Activated CD4-positive, alpha-beta T cell treated with anti-CD3 and anti-CD28 coated beads, Interleukin-2, amount 10 ng/mL, durations not matched to agents 7 days and 5 days (primary cell): ENCODE measurements at regions not wholly inside any gene's neighbourhood (a gene's known extent, or its start where the extent isn't known, plus 50 kb on each side); places are given as distances from the start of the nearest gene placed in this dataset.
"Not testable (repeated sequence)": the region's sequence is repeated elsewhere in the genome, so short reads cannot be mapped to it uniquely, and the experiment has no call there.

Experiments
- CTCF ChIA-PET: fragments of 350-600 bp; sonication (Branson Sonifier 250); formaldehyde crosslinking; loops from one replicate; lab custom pipeline; 2021; ENCODE audit warnings: antibody characterized with exemption; lab: Charles Lee
- POLR2A ChIA-PET: fragments of 350-600 bp; sonication (Branson Sonifier 250); formaldehyde crosslinking; loops from one replicate; lab custom pipeline; 2021; ENCODE audit warnings: antibody characterized with exemption; lab: Charles Lee
- DNase-seq: peaks from one replicate; pipeline ENCODE4 v3.0.0-alpha.2; 2020
- H3K27ac Mint-ChIP-seq: one replicate; pipeline ENCODE4 v1.8.0; 2021; ENCODE audit warnings: mild to moderate bottlenecking, moderate library complexity, mixed read lengths
- H3K27me3 Mint-ChIP-seq: one replicate; pipeline ENCODE4 v1.8.0; 2021; ENCODE audit warnings: mixed read lengths
- H3K36me3 Mint-ChIP-seq: one replicate; pipeline ENCODE4 v1.8.0; 2021; ENCODE audit warnings: low read depth, mixed read lengths
- H3K4me1 Mint-ChIP-seq: one replicate; pipeline ENCODE4 v1.8.0; 2021; ENCODE audit warnings: mixed read lengths
- H3K4me3 Mint-ChIP-seq: one replicate; pipeline ENCODE4 v1.8.0; 2021; ENCODE audit warnings: mild to moderate bottlenecking, moderate library complexity, mixed read lengths
- H3K9me3 Mint-ChIP-seq: one replicate; pipeline ENCODE4 v1.8.0; 2021; ENCODE audit warnings: mixed read lengths

- Mint-ChIP-seq H3K4me1 (no peaks in the 10 kb centered on the region), H3K9me3 (no peaks in the 10 kb centered on the region), H3K27ac (no peak overlapping the region), H3K27me3 (no peaks in the 10 kb centered on the region), H3K4me3 (no peak overlapping the region), H3K36me3 (no peaks in the 10 kb centered on the region)
- ChIA-PET CTCF (no interaction called here), POLR2A (no interaction called here)
- no peak for DNase-seq
Measured at GRCh38 chr4:16413814-16414555, 187.7 kb upstream of the TAPT1 start.

- no peaks in the 10 kb centered on the region for H3K4me1 Mint-ChIP-seq
- H3K27me3 Mint-ChIP-seq, result no peaks in the 10 kb centered on the region
- CTCF ChIA-PET, result interaction anchor here (1.3 kb wide), 1 partner anchor 14 kb away, joined by 3 read pairs; no protein-coding TSS in a partner anchor
- H3K9me3 Mint-ChIP-seq, result no peaks in the 10 kb centered on the region
- POLR2A ChIA-PET, result no interaction called here
- no peaks in the 10 kb centered on the region for H3K36me3 Mint-ChIP-seq
- no peak overlapping the region for H3K4me3 Mint-ChIP-seq
- H3K27ac Mint-ChIP-seq, result no peak overlapping the region
- DNase-seq, result no peak
Measured at GRCh38 chr4:16411501-16412085, 185.3 kb upstream of the TAPT1 start.

GRCh38 chr4:16393216-16393615 lies 166.9 kb upstream of the TAPT1 start:
- H3K9me3 Mint-ChIP-seq, CTCF ChIA-PET, H3K27me3 Mint-ChIP-seq, DNase-seq, POLR2A ChIA-PET, H3K4me3 Mint-ChIP-seq, H3K4me1 Mint-ChIP-seq, H3K27ac Mint-ChIP-seq, H3K36me3 Mint-ChIP-seq: not testable (repeated sequence)

GRCh38 chr4:16391196-16391595 lies 164.9 kb upstream of the TAPT1 start:
- no peak overlapping the region for H3K27ac Mint-ChIP-seq
- no peak for DNase-seq
- H3K27me3 Mint-ChIP-seq, result peaks cover 2% of the 10 kb centered on the region
- H3K4me1 Mint-ChIP-seq, result no peaks in the 10 kb centered on the region
- peaks cover 2% of the 10 kb centered on the region for H3K9me3 Mint-ChIP-seq
- no peaks in the 10 kb centered on the region for H3K36me3 Mint-ChIP-seq
- POLR2A ChIA-PET, result no interaction called here
- CTCF ChIA-PET, result no interaction called here
- H3K4me3 Mint-ChIP-seq, result no peak overlapping the region

- no peaks in the 10 kb centered on the region for H3K36me3 Mint-ChIP-seq
- no peak overlapping the region for H3K4me3 Mint-ChIP-seq
- H3K9me3 Mint-ChIP-seq, result no peaks in the 10 kb centered on the region
- no peak overlapping the region for H3K27ac Mint-ChIP-seq
- ChIA-PET POLR2A (no interaction called here), CTCF (no interaction called here)
- peaks cover 2% of the 10 kb centered on the region for H3K27me3 Mint-ChIP-seq
- H3K4me1 Mint-ChIP-seq, result no peaks in the 10 kb centered on the region
- DNase-seq, result no peak
Measured at GRCh38 chr4:16387448-16387847, 161.2 kb upstream of the TAPT1 start.

- Mint-ChIP-seq H3K36me3 (no peaks in the 10 kb centered on the region), H3K27me3 (peaks cover 2% of the 10 kb centered on the region), H3K4me3 (no peak overlapping the region), H3K27ac (no peak overlapping the region), H3K4me1 (no peaks in the 10 kb centered on the region), H3K9me3 (no peaks in the 10 kb centered on the region)
- CTCF ChIA-PET, result no interaction called here
- no peak for DNase-seq
- POLR2A ChIA-PET, result no interaction called here
Measured at GRCh38 chr4:16386711-16387320, 160.5 kb upstream of the TAPT1 start.

GRCh38 chr4:16384576-16384975 lies 158.3 kb upstream of the TAPT1 start:
- Mint-ChIP-seq H3K36me3 (no peaks in the 10 kb centered on the region), H3K27ac (no peak overlapping the region), H3K4me3 (no peak overlapping the region), H3K4me1 (no peaks in the 10 kb centered on the region), H3K9me3 (no peaks in the 10 kb centered on the region), H3K27me3 (no peaks in the 10 kb centered on the region)
- no peak for DNase-seq
- CTCF ChIA-PET, result no interaction called here
- POLR2A ChIA-PET, result no interaction called here

- H3K27ac Mint-ChIP-seq, result no peak overlapping the region
- H3K9me3 Mint-ChIP-seq, result no peaks in the 10 kb centered on the region
- no peak for DNase-seq
- H3K4me3 Mint-ChIP-seq, result no peak overlapping the region
- no peaks in the 10 kb centered on the region for H3K4me1 Mint-ChIP-seq
- ChIA-PET POLR2A (no interaction called here), CTCF (interaction anchor here (0.6 kb wide), 1 partner anchor 227 kb away, joined by 5 read pairs; no protein-coding TSS in a partner anchor)
- no peaks in the 10 kb centered on the region for H3K36me3 Mint-ChIP-seq
- no peaks in the 10 kb centered on the region for H3K27me3 Mint-ChIP-seq
Measured at GRCh38 chr4:16382571-16382970, 156.3 kb upstream of the TAPT1 start.

- Mint-ChIP-seq H3K4me3 (no peak overlapping the region), H3K4me1 (no peaks in the 10 kb centered on the region), H3K9me3 (no peaks in the 10 kb centered on the region), H3K36me3 (no peaks in the 10 kb centered on the region), H3K27me3 (no peaks in the 10 kb centered on the region), H3K27ac (no peak overlapping the region)
- no peak for DNase-seq
- POLR2A ChIA-PET, result no interaction called here
- CTCF ChIA-PET, result no interaction called here
Measured at GRCh38 chr4:16377887-16378286, 151.6 kb upstream of the TAPT1 start.

- Mint-ChIP-seq H3K9me3 (no peaks in the 10 kb centered on the region), H3K27ac (no peak overlapping the region), H3K36me3 (no peaks in the 10 kb centered on the region), H3K27me3 (peaks cover 2% of the 10 kb centered on the region), H3K4me3 (no peak overlapping the region), H3K4me1 (no peaks in the 10 kb centered on the region)
- ChIA-PET CTCF (interaction anchor here (0.7 kb wide), 1 partner anchor 50 kb away, joined by 3 read pairs; no protein-coding TSS in a partner anchor), POLR2A (no interaction called here)
- no peak for DNase-seq
Measured at GRCh38 chr4:16365036-16365569, 138.8 kb upstream of the TAPT1 start.

GRCh38 chr4:16360694-16361262 lies 134.5 kb upstream of the TAPT1 start:
- Mint-ChIP-seq H3K9me3 (no peaks in the 10 kb centered on the region), H3K4me3 (no peak overlapping the region), H3K4me1 (no peaks in the 10 kb centered on the region), H3K27me3 (peaks cover 2% of the 10 kb centered on the region), H3K27ac (no peak overlapping the region), H3K36me3 (no peaks in the 10 kb centered on the region)
- no peak for DNase-seq
- ChIA-PET CTCF (no interaction called here), POLR2A (no interaction called here)

GRCh38 chr4:16353165-16353564 lies 126.9 kb upstream of the TAPT1 start:
- CTCF ChIA-PET, result no interaction called here
- DNase-seq, result no peak
- Mint-ChIP-seq H3K9me3 (no peaks in the 10 kb centered on the region), H3K4me3 (no peak overlapping the region), H3K36me3 (no peaks in the 10 kb centered on the region), H3K4me1 (no peaks in the 10 kb centered on the region), H3K27me3 (no peaks in the 10 kb centered on the region), H3K27ac (no peak overlapping the region)
- POLR2A ChIA-PET, result no interaction called here

GRCh38 chr4:16351161-16351560 lies 124.9 kb upstream of the TAPT1 start:
- no peaks in the 10 kb centered on the region for H3K4me1 Mint-ChIP-seq
- H3K9me3 Mint-ChIP-seq, result no peaks in the 10 kb centered on the region
- no peaks in the 10 kb centered on the region for H3K27me3 Mint-ChIP-seq
- no peak for DNase-seq
- H3K4me3 Mint-ChIP-seq, result no peak overlapping the region
- H3K36me3 Mint-ChIP-seq, result no peaks in the 10 kb centered on the region
- ChIA-PET POLR2A (no interaction called here), CTCF (no interaction called here)
- H3K27ac Mint-ChIP-seq, result no peak overlapping the region
